Smooth muscle cell (in vitro differentiated cells): ENCODE measurements at regions not wholly inside any gene's neighbourhood (a gene's known extent, or its start where the extent isn't known, plus 50 kb on each side); places are given as distances from the start of the nearest gene placed in this dataset.

Experiments used
- DNase-seq: peaks from one replicate; lab custom pipeline; 2025; ENCODE audit not compliant: unreplicated experiment; lab: John Stamatoyannopoulos, UW
- H2AFZ ChIP-seq: fragments of 200-600 bp; sonication (generic); 2 replicates; pipeline ENCODE4 v1.6.0; 2016; ENCODE audit warnings: antibody characterized with exemption, low read depth, mild to moderate bottlenecking
- H3F3A ChIP-seq: fragments of 200-600 bp; sonication (generic); 2 replicates; pipeline ENCODE4 v1.6.0; 2017; ENCODE audit warnings: antibody characterized with exemption, low read depth
- H3K27ac ChIP-seq: fragments of 200-600 bp; sonication (generic); 2 replicates; pipeline ENCODE4 v1.5.1; 2016; ENCODE audit warnings: low read depth, mild to moderate bottlenecking
- H3K27me3 ChIP-seq: fragments of 200-600 bp; sonication (generic); 2 replicates; pipeline ENCODE4 v1.6.1; 2016; ENCODE audit warnings: low read depth, mild to moderate bottlenecking
- H3K36me3 ChIP-seq: fragments of 200-600 bp; sonication (generic); 2 replicates; pipeline ENCODE4 v1.5.1; 2016; ENCODE audit warnings: low read depth
- H3K4me1 ChIP-seq: fragments of 200-600 bp; sonication (generic); 2 replicates; pipeline ENCODE4 v1.5.1; 2016; ENCODE audit warnings: low read depth
- H3K4me2 ChIP-seq: fragments of 200-600 bp; sonication (generic); 2 replicates; pipeline ENCODE4 v1.6.0; 2016; ENCODE audit warnings: mild to moderate bottlenecking
- H3K4me3 ChIP-seq: fragments of 200-600 bp; sonication (generic); 2 replicates; pipeline ENCODE4 v1.5.1; 2016; ENCODE audit warnings: mild to moderate bottlenecking
- H3K79me2 ChIP-seq: fragments of 200-600 bp; sonication (generic); 2 replicates; pipeline ENCODE4 v1.6.0; 2016; ENCODE audit warnings: low read depth, mild to moderate bottlenecking
- H3K9ac ChIP-seq: fragments of 200-600 bp; sonication (generic); 2 replicates; pipeline ENCODE4 v1.6.0; 2016; ENCODE audit warnings: low read depth
- H3K9me3 ChIP-seq: fragments of 200-600 bp; sonication (generic); replicated peaks from 2 replicates; pipeline ENCODE4 v1.5.1; 2016; ENCODE audit warnings: low read depth
- H4K20me1 ChIP-seq: fragments of 200-600 bp; sonication (generic); 2 replicates; pipeline ENCODE4 v1.6.0; 2016; ENCODE audit warnings: low read depth
- CTCF ChIP-seq: fragments of 200-600 bp; sonication (generic); IDR thresholded peaks from 2 replicates; pipeline ENCODE4 v1.5.1; 2017; ENCODE audit warnings: borderline replicate concordance, mild to moderate bottlenecking, antibody characterized with exemption; ENCODE audit not compliant: insufficient read depth, poor library complexity, severe bottlenecking
- WGBS: methylation state at CpG from one replicate; pipeline ENCODE4 v1.1.7; 2016; ENCODE audit warnings: low lambda C conversion rate; 5-methylcytosine and 5-hydroxymethylcytosine counted together

GRCh38 chr2:216780843-216781242 lies 79.0 kb downstream of the TNP1 start:
- DNase-seq, result no peak
- H3K4me2 ChIP-seq, result no peak overlapping the region
- no peaks in the 10 kb centered on the region for H3K79me2 ChIP-seq
- TF ChIP-seq CTCF, result no peak
- no peak overlapping the region for H3K9ac ChIP-seq
- H4K20me1 ChIP-seq, result no peaks in the 10 kb centered on the region
- no peaks in the 10 kb centered on the region for H3K27me3 ChIP-seq
- peaks cover 4% of the 10 kb centered on the region for H3K4me1 ChIP-seq
- H3K9me3 ChIP-seq, result no peaks in the 10 kb centered on the region
- no peak overlapping the region for H3K4me3 ChIP-seq
- H3K27ac ChIP-seq, result no peak overlapping the region
- H3K36me3 ChIP-seq, result no peaks in the 10 kb centered on the region
- H3F3A ChIP-seq, result peaks cover 11% of the 10 kb centered on the region
- no peak overlapping the region for H2AFZ ChIP-seq
- 98% methylated on average over 4 of the region's 4 CpGs for WGBS

- 64% methylated on average over 9 of the region's 9 CpGs for WGBS
- H3K4me2 ChIP-seq, result no peak overlapping the region
- H3K9me3 ChIP-seq, result no peaks in the 10 kb centered on the region
- no peaks in the 10 kb centered on the region for H4K20me1 ChIP-seq
- DNase-seq, result no peak
- no peaks in the 10 kb centered on the region for H3K79me2 ChIP-seq
- peaks cover 22% of the 10 kb centered on the region for H3F3A ChIP-seq
- peak; percentile 54 for TF ChIP-seq CTCF
- H3K27ac ChIP-seq, result no peak overlapping the region
- H3K4me3 ChIP-seq, result no peak overlapping the region
- H3K36me3 ChIP-seq, result no peaks in the 10 kb centered on the region
- H2AFZ ChIP-seq, result no peak overlapping the region
- no peaks in the 10 kb centered on the region for H3K27me3 ChIP-seq
- H3K4me1 ChIP-seq, result peaks cover 13% of the 10 kb centered on the region
- no peak overlapping the region for H3K9ac ChIP-seq
Measured at GRCh38 chr2:216777637-216778273, 82.1 kb downstream of the TNP1 start.

GRCh38 chr2:216776066-216776850 lies 80.9 kb upstream of the IGFBP5 start:
- H3K27ac ChIP-seq, result peak overlapping the region; percentile 98
- no peak overlapping the region for H3K4me3 ChIP-seq
- no peaks in the 10 kb centered on the region for H3K27me3 ChIP-seq
- no peak for TF ChIP-seq CTCF
- peaks cover 13% of the 10 kb centered on the region for H3K4me1 ChIP-seq
- no peak overlapping the region for H3K4me2 ChIP-seq
- H3K9ac ChIP-seq, result peak overlapping the region; percentile 46
- peaks cover 22% of the 10 kb centered on the region for H3F3A ChIP-seq
- 53% methylated on average over 13 of the region's 13 CpGs for WGBS
- no peaks in the 10 kb centered on the region for H3K79me2 ChIP-seq
- DNase-seq, result no peak
- no peaks in the 10 kb centered on the region for H3K36me3 ChIP-seq
- H4K20me1 ChIP-seq, result no peaks in the 10 kb centered on the region
- H3K9me3 ChIP-seq, result no peaks in the 10 kb centered on the region
- H2AFZ ChIP-seq, result no peak overlapping the region

GRCh38 chr2:216775043-216775453 lies 79.7 kb upstream of the IGFBP5 start:
- Histone ChIP-seq H3F3A (peaks cover 22% of the 10 kb centered on the region), H3K27ac (peak overlapping the region; percentile 98), H3K36me3 (no peaks in the 10 kb centered on the region), H3K4me3 (no peak overlapping the region), H3K9ac (peak overlapping the region; percentile 96), H4K20me1 (no peaks in the 10 kb centered on the region), H3K4me2 (peak overlapping the region; percentile 79), H2AFZ (no peak overlapping the region), H3K79me2 (no peaks in the 10 kb centered on the region), H3K9me3 (no peaks in the 10 kb centered on the region), H3K27me3 (no peaks in the 10 kb centered on the region), H3K4me1 (peaks cover 13% of the 10 kb centered on the region)
- TF ChIP-seq CTCF, result no peak
- peak; percentile 32 for DNase-seq
- 10% methylated on average over 5 of the region's 5 CpGs for WGBS
